WERI-Rb-1 (cell line): ENCODE measurements at regions not wholly inside any gene's neighbourhood (a gene's known extent, or its start where the extent isn't known, plus 50 kb on each side); places are given as distances from the start of the nearest gene placed in this dataset.
A peak's percentile ranks its signal among the peaks of the same experiment; 100 is the strongest.

Source experiments
- DNase-seq: peaks from one replicate; pipeline ENCODE4 v3.0.0-alpha.2; 2020
- H3K27ac ChIP-seq: fragments of 250-450 bp; sonication (Bioruptor Pico); 2 replicates; pipeline ENCODE4 v1.5.1; 2020; ENCODE audit warnings: mild to moderate bottlenecking, moderate library complexity
- H3K27me3 ChIP-seq: fragments of 250-450 bp; sonication (Bioruptor Pico); 2 replicates; pipeline ENCODE4 v1.5.1; 2021; ENCODE audit warnings: mild to moderate bottlenecking, low read depth, moderate library complexity; ENCODE audit not compliant: insufficient read depth, severe bottlenecking
- H3K36me3 ChIP-seq: fragments of 250-450 bp; sonication (Bioruptor Pico); 2 replicates; pipeline ENCODE4 v1.5.1; 2020; ENCODE audit warnings: mild to moderate bottlenecking, moderate library complexity
- H3K4me3 ChIP-seq: 2 replicates; pipeline ENCODE4 v1.5.1; 2011; ENCODE audit warnings: low read depth, mild to moderate bottlenecking, control low read depth, low read length
- H3K9me3 ChIP-seq: fragments of 250-450 bp; sonication (Bioruptor Pico); 2 replicates; pipeline ENCODE4 v1.5.1; 2021; ENCODE audit warnings: mild to moderate bottlenecking, moderate library complexity; ENCODE audit not compliant: severe bottlenecking
- CTCF ChIP-seq: IDR thresholded peaks from 2 replicates; pipeline ENCODE4 v1.5.1; 2011; ENCODE audit warnings: low read depth, mild to moderate bottlenecking, control low read depth, inconsistent platforms, low read length

- H3K27me3 ChIP-seq: no peaks in the 10 kb centered on the region
- DNase-seq: no peak
- H3K27ac ChIP-seq: no peak overlapping the region
- no peak overlapping the region for H3K4me3 ChIP-seq
- no peaks in the 10 kb centered on the region for H3K9me3 ChIP-seq
- no peak for TF ChIP-seq CTCF
- no peaks in the 10 kb centered on the region for H3K36me3 ChIP-seq
These were observed 155.5 kb downstream of the POLR2M start for GRCh38 chr15:57861815-57862586.

- Histone ChIP-seq H3K27me3 (no peaks in the 10 kb centered on the region), H3K4me3 (no peak overlapping the region), H3K36me3 (no peaks in the 10 kb centered on the region), H3K27ac (no peak overlapping the region), H3K9me3 (no peaks in the 10 kb centered on the region)
- DNase-seq: no peak
- no peak for TF ChIP-seq CTCF
These were observed 156.2 kb downstream of the POLR2M start for GRCh38 chr15:57862761-57863160.

- DNase-seq: peak; percentile 12
- Histone ChIP-seq H3K9me3 (no peaks in the 10 kb centered on the region), H3K27me3 (no peaks in the 10 kb centered on the region), H3K36me3 (no peaks in the 10 kb centered on the region), H3K4me3 (no peak overlapping the region), H3K27ac (no peak overlapping the region)
- TF ChIP-seq CTCF: peak; percentile 56
These were observed 158.8 kb downstream of the POLR2M start for GRCh38 chr15:57865294-57865693.

GRCh38 chr15:57866149-57866736, 159.7 kb downstream of the POLR2M start:
- peak; percentile 81 for TF ChIP-seq CTCF
- Histone ChIP-seq H3K9me3 (no peaks in the 10 kb centered on the region), H3K27me3 (no peaks in the 10 kb centered on the region), H3K27ac (no peak overlapping the region), H3K36me3 (no peaks in the 10 kb centered on the region), H3K4me3 (no peak overlapping the region)
- peak; percentile 64 for DNase-seq

GRCh38 chr15:57867970-57868798, 161.7 kb downstream of the POLR2M start:
- H3K27me3 ChIP-seq: no peaks in the 10 kb centered on the region
- no peaks in the 10 kb centered on the region for H3K9me3 ChIP-seq
- no peaks in the 10 kb centered on the region for H3K36me3 ChIP-seq
- DNase-seq: no peak
- TF ChIP-seq CTCF: no peak
- no peak overlapping the region for H3K27ac ChIP-seq
- no peak overlapping the region for H3K4me3 ChIP-seq
